ENCODE measurements at regions not wholly inside any gene's neighbourhood (a gene's known extent, or its start where the extent isn't known, plus 50 kb on each side); places are given as distances from the start of the nearest gene placed in this dataset.
"Not testable (repeated sequence)": the region's sequence is repeated elsewhere in the genome, so short reads cannot be mapped to it uniquely, and the experiment has no call there.

DNA sequence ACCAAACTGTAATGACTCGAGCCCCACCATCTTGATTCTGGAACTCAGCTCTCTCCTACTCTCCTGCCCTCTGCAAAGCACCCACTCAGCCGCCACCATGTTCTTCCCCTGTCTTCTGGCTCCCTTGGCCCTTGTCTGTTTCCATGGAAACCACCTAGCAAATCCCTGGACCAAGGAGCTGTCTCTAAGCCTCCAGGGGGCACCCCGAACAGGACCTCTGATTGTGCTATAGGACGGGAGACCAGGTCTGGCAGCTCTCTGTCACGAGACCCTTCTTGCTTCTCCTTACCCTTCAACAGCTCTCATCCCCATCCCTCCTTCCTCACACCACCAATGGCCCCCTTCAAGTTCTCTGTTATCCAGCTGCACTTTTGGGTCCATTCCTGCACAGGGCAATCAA lies 277.7 kb upstream of the ZNF507 start:
- DNase-seq: no peak

DNA sequence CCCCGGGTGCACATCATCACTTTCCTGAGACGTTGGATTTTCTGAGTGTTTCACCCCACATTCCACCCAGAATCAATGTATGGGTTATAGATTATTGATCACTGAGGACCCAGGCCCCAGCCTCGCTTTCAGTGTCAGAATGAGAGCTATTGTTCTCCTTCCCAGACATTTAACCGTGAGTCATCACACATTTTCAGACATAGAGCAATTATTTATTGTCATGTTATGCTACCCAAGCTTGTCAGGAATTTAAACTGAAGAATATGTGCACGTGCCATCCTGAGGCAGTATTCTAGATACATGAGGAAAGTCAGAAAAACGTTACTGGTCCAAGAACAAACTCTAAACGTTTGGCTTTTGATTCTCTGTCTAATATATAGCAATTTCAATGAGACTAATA lies 276.6 kb upstream of the ZNF507 start:
- no peak for DNase-seq

DNA sequence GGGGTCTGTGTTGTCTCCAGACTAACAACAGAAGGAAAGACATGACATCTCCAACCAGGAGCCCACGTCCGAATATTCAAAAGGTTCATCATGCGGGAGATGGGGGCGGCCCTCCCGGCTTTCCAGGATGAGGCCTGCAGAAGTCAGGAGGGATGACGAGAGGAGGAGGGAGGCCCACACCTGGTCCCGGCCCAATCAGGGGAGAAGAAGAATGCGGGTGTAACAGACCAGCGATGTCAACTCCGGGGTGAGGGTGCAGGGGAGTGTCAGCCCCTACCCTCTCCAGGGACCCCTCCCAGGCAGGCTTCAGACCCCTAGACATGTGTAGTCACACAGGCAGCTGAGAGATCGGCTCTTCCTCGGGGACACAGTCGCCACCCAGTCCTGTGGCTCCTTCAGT lies 275.3 kb upstream of the ZNF507 start:
- DNase-seq: no peak

DNA sequence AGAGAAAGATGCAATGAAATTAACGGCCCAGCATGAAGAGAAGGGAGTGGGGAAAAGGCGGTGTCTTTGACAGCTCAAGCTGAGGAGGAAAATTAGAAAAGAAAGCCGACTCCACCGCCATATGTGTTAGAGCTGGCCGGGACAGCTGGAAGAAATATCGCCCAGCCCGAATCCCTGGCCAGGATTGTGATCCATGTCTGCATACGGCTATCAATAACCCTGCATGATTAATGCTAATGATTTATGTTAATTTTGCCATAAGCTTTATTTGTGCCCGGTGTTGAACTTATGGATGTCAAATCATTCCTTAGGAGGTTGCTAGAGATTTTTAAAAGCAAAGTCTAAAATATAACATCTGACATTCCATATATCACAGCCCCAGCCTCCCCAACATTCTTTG lies 263.4 kb upstream of the ZNF507 start:
- no peak for DNase-seq

DNA sequence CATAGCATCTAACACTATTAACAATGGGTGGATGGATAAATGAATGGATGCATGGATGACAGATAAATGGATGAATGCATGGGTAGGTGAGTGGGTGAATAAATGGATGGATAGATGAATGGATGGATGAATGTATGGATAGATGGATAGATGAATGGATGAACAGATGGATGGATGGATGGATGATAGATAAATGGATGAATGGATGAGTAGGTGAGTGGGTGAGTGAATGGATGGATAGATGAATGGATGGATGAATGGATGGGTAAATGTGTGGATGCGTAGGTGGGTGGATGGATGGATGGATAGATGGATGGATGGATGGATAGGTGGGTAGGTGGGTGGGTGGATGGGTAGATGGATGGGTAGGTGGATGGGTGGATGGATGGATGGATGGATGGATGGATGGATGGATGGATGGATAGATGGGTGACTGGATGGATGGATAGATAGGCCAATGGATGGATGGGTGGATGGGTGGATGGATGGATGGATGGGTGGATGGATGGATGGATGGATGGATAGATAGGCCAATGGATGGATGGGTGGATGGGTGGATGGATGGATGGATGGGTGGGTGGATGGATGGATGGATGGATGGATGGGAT lies 260.6 kb upstream of the ZNF507 start:
- not testable (repeated sequence) for DNase-seq

DNA sequence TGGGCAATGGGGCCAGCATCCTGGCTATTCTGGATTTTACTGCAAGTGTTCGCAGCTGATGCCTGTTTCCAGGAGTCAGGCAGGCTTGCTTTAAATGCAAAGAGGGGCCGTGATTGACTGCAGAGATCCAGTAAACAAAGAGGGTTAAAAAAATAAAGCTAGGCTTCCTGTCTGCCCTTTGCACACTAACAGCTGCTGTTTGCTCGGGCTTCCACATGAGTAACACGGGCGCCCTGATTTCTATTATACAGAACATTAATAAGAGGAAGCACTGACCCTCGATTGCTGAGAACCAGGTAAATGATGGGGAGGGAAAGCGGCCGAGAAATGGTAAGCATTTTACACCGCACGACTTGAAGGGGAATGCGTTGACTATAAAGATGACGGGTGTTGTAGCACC lies 254.2 kb upstream of the ZNF507 start:
- DNase-seq: no peak

DNA sequence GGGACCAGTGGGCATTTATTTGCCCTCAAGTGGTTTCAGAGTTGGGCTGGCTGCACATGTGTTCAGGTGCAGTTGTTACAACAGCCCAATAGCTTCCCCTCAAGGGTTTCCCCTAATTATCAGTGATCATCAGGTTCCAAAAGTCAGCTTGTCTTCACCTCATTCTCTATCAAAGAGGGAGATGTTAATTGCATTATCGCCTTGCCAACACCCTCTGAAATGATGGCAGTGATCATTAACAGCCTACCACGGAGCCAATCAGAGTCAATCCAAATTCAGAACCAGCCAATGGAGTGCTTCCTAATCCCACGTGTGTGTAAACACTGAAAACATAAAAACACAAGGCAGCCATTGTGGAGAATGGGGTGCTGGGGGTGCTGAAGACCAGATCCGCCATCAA lies 248.4 kb upstream of the ZNF507 start:
- DNase-seq: no peak

DNA sequence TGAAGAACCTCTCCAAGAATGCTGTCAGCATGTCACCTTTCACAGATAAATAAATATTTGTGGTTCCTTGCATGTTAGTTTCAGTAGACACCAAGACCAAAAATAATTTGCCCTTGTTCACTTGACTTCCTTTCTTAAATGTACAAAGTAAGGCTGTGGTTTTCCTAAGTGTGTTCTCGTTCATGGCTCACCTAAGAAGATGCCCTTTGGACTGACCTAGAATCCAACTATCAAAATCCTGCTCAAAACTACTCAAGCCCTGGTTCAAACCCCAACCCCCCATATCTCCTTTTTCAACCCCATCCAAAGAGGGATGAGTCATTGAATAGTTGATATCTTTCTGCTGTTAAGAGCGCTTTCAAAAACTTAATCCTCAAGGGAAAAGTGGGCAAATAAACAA lies 247.8 kb upstream of the ZNF507 start:
- DNase-seq: no peak

DNA sequence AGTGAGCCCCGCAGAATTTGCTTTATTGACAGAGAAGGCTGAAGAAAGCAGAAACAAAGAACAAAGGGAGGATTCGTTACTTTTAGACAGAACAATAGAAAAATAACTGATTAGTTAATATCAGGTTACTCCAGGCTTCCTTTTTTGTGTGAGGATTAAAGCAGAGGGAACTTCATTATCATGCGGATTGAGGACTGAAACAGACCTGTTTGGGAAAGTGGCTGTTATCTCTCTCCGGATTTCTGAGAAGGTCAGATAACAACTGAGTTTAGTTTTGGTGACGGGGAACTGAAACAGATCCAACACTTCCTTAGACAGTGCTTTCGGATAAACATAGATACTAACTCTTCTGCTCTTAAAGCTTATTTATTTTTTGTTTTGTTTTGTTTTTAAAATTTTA lies 246.4 kb upstream of the ZNF507 start:
- no peak for DNase-seq

DNA sequence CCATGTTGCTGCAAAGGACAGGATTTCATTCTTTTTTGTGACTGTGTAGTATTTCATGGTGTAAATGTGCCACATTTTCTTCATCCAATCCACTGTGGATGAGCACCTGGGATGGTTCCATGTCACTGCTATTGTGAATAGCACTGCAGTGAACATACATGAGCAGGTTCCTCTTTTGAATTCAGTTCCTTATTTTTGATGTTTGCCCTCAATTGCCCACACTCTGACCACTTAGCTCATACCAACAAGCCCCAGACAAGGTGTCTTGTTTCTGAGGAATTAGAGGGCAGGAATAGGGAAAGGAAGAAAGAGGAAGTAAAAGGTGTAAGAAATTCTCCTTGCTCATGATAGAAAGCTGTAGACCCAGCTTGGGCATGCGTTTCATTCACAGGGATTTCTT lies 244.2 kb upstream of the ZNF507 start:
- no peak for DNase-seq

DNA sequence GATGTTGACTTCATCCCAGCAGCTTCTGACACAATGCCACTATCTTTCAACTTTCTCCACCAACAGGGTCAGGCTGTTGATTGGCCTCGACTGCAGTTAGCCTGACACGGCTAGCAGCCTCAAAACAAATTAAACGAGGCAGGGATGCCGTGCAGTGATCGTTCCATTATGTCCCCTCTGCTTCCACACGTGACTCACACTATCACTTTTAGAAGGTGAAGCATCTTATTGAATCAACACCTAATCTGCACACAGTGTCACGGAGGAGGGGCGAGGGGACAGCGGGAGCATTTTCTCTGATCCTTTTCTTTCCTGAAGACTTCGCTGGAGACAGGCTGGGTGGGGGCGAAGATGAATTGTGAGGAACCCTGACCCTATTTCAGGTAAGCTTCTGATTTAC lies 241.9 kb upstream of the ZNF507 start:
- DNase-seq: no peak

DNA sequence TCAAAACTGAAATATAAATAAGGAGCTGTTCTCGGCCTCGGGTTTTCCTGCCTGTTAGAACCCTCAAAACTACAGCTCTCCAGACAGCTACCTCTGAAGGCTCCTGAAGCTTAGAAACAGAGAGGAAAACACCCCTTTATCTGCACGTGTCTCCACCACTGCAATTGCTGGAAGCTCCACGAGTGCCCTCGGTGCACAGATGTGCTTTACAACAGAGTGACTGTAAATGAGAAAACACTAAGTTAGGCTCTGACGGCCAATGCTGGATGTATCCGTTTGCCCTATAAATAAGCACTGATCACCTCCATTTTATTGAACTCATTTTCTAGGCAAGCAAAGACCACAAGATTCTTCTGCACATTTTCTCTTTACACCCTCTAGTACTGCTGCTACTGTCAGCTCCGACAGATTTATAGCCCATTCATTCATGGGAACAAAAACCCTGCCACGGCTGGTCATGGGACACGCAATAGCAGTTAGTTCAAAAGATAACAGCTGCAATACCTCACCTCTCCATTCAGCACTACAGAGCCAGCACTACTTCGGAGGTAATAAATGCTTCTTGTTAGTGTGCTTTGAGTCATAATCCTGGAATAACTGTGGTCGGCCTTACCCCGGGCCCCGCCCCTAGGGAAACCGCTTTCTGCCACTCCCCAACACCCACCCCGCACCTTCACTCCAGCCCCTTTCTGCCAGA lies 241.1 kb upstream of the ZNF507 start:
- no peak for DNase-seq

DNA sequence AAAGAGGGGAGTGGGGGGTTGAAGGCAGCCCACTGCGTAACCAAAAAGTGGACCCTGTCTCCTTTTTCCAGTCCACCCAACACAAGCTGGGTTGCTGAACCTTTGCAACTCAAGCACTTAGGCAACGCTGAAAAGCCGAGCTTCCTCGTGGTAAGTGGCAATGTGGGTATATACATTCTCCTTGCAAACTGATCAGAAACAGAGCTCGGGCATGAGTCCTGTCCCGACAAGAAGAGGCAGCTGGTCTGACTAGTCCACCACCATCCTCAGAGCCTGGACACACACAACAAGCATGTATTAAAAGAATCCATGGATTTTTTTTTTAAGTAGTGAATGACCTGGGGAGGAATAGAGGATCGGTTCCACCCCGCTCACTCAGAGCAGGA lies 240.6 kb upstream of the ZNF507 start:
- DNase-seq: no peak

DNA sequence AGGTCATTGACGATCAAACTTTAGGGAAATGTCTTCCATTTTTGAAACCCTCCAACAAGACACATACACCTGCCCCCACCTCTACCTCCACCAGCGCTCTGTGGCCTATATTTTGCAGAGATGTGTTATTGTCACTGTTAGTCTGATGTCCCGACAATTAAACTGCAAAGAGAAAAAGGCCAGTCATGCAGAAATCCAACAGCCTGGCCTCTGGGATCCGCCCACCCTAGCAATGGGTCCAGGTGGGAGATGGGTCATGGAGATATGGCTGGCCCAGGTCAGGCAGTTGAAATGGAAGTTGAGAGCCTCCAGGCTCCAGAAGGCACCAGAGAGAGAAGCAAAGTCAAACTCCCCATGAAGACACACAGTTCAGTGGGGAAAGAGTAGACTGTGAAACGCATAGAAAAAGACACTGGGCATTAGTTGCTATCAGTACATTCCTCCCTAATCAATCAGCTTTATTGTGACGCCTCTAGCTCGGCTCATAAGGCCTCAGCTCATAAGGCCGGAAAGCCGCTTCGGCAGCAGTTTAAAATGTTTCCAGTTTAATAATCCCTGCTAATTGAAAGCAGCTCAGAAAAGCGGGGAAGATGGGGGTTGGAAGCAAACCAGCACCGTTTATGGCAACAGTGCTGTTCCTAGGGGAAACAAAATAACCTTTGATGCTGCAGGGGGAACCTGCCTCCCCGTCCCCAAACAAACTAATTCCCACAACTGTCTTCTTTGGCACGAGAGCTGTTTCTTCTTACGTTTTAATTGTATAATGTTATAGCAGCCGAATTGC lies 239.7 kb upstream of the ZNF507 start:
- no peak for DNase-seq

DNA sequence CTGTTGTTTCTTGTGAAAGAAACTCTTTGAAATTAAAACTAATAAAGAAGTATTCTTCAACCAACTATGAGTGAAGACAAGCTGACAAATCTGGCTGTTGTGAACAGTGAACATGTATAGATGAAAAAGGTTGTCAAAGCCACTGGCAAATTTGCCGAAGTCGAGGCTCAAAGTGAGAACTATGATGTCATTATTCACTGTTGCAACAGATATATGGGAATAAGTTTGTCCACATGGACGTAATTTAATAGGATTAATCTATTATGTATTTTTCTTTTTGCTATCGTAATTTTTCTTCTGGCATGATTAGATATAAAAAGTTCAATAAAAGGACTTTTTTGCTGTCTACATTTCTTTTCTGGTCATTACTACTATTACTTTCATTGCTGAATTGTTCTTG lies 223.2 kb upstream of the ZNF507 start:
- no peak for DNase-seq

DNA sequence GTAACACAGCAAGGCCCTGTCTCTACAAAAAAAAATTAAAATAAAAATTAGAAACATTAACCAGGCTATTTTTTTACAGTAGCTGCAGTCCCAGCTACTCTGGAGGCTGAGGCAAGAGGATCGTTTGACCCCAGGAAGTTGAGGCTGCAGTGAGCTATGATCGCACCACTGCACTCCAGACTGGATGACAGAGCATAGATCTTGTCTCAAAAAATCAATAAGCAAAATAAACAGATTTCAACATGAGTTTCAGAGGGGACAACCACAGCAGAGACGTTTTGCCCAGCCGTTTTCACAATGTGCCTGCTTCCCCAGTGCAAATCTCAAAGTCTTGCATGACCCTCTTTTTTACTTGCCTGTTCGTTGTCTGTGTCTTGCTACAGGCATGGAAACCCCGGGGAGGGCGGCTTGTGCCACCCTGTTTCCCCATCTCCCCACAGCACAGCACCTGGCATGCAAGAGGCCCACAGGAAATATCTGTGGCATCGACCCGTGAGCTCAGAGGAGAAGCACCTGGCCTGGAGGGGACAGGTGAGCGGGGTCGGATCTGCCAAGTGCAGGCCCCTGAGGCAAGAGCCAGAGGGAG lies 222.0 kb upstream of the ZNF507 start:
- no peak for DNase-seq

DNA sequence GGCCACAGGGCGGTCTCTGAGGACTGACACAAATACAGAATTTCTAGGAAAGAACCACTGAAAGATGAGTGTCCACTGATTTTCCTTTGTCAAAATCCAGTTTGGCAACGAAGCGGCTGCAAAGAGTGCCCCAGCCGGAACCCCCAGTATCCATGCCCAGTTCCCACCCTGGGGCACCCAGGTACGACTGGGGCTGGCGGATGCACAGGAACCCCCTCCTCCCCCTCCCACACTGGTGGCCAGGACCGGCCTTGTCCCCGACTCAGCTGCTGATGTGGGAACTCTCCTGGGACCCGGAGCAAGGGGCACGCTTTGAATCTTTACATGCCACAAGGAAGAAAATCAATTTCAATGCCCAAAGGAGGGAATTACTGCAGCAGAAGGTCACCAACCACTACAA lies 220.8 kb upstream of the ZNF507 start:
- no peak for DNase-seq

DNA sequence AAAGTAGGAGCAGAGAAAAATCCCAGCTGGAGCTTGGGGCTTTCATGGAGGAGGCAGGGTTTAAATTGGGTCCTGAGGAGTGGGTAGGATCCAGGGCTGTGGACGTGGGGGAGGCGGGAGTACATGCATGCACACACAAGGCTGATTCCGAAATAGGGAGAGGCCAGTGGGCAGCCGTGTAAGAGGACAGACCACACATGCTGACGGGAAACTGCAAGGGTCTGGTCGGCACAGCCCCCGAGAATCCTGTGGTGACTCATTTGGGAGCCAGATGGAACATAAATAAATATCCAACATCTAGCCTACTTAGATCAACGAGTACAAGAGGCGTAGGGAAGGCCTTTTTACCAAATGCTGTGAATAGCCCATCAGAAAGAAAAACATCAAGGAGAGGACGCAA lies 216.3 kb upstream of the ZNF507 start:
- DNase-seq: no peak

DNA sequence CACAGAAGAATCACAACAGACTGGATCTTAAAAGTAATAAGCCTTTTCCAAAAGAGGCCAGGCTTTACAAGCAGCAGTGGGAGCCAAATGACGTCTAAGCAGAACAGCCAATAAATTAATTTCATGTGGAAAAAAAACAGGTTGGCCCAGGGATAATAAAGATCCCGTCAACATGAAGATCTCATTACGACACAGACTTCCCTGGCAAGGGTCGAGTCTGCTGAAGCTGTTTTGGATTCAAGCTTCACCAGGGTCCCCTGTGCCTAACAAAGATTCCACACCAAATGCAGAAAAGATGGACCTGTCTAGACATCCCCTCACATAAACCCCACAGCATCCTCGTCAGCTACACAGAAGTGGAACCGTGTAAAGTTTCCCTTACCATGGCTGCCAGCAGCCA lies 215.1 kb upstream of the ZNF507 start:
- no peak for DNase-seq

DNA sequence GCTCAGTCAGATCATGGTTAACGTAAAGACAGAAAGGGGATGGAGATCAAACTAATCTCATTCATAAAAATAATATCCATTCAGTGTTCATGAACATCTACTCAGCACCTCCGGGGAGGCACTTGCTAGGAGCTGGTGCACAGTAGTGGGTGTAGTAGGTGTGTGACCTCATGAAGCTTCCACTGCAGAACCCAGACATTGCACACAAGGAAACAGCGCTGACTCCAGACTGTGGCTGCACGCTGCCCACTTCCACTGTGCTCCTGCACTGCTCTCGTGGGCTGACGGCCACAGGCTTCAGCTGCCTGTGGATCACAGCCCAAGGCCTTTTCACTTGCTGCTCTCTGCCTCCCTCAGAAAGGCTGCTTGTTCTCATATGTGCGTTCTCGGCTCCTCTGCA lies 214.4 kb upstream of the ZNF507 start:
- DNase-seq: no peak

DNA sequence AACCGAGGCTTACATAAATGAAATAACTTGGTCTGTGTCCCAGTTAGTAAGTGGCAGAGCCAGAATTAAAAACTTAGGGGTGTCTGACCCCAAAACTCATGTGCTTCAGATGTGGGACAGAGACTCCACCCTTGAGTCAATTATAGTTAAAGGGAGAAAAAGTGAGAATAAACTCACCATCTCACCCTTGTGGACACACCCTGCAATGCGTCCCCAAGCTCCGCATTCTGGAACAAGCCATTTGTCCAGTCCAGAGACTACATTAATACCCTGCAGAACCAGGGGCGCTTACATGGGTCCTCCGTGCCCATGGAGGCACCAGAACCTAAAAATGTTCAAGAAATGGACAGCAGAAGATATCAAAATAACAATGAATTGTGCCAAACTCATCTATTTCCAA lies 207.0 kb upstream of the ZNF507 start:
- no peak for DNase-seq

DNA sequence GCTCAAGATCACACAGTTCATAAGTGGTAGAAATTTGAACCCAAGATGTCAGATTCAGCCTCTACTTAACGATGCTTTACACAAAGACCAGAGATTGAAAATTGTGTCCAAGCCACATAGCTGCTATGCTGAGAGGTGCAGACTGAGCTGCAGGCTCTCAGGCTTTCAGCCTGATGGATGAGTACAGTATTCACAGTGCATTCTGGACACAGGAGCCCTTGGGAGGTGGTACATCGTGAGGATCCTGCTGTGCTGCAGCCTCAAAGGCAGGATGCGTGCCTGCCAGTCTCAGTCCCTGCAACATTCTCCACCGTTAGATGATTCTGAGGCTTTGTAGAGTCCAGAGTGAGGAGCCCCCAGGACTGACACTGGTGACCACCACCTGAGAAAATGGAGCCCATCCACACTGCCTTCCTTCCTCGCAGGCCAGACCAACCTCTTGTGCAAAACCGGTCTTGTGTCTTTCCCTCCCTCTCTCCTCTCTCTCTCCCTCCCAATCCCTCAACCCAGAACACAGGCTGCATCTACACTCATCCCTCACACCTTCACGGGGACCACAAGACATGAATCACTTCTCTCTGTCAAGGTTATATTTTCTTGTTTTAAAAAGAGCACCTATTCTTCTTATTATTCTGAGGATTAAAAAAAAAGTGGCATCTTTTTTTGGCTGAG lies 203.4 kb upstream of the ZNF507 start:
- no peak for DNase-seq

DNA sequence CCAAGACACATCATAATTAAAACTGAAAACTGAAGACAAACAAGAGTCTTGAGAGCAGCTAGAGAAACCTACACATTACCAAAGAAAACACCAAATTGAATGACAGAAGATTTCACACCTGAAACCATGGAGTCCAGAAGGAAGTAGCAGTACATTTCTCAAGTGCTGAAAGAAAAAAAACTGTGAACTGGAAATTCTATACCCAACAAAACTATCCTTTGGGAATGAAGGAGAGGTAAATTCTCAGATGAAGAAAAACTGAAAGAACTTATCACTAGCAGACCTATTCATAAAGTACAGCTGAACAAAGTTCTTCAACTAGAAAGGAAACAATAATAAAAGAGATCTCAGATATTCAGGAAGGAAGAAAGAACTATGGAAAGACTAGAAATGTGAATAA lies 198.7 kb upstream of the ZNF507 start:
- DNase-seq: no peak

DNA sequence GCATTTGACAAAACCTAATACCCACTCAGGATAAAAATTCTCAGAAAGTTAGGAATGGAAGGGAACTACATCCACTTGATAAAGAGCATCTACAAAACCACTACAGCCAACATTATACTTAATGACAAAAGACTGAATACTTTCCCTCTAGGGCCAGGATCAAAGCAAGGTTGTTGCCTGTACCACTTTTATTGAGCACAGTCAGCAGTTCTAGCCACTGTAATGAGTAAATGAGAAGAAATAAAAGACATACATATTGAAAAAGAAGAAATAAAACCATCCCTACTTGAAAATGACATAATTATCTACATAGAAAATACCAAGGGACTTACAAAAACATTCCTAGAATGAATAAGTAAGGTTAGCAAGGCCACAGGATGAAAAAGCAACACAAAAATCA lies 194.8 kb upstream of the ZNF507 start:
- no peak for DNase-seq

Measured in NCI-H1436 (cell line).